ENCODE measurements at regions not wholly inside any gene's neighbourhood (a gene's known extent, or its start where the extent isn't known, plus 50 kb on each side); places are given as distances from the start of the nearest gene placed in this dataset.

- H3K9me3 ChIP-seq = no peaks in the 10 kb centered on the region
- H3K27me3 ChIP-seq = no peaks in the 10 kb centered on the region
- no peaks in the 10 kb centered on the region for H3K36me3 ChIP-seq
- ATAC-seq (no peak), DNase-seq (no peak)
- H3K4me3 ChIP-seq = no peak overlapping the region
- no peaks in the 10 kb centered on the region for H3K4me1 ChIP-seq
- intact Hi-C loops (cut with DNase I) = no loop called here
- WGBS (ENCODE audit: insufficient coverage, low coverage, low lambda C conversion rate, missing lambda C conversion rate) = 37% methylated on average over 3 of the region's 5 CpGs
- no peak for TF ChIP-seq POLR2A (IDR thresholded peaks at IDR 0.05)
- no peak for TF ChIP-seq CTCF (IDR thresholded peaks at IDR 0.05)
- H3K27ac ChIP-seq = no peak overlapping the region
Observed at GRCh38 chr6:128743974-128744765, 138.8 kb upstream of the LAMA2 start.

DNA sequence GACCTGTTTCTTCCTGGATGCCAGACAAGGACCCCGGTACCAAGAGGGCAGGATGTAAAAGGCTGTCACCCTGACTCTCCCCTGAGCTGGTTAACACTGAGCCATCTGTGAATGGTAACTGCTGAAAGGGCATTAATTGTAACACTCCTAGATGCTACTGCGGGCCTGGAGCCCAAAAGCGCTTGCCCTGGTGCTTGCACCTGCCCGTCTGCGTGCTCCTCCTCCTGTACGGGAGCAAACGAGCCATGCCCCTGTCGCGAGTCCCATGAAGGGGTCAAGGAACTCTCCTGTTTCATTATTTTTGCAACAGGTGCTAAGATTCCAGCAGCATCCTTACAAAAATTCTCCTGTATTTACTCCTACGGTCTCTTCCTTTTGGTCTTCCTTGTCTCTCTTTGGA, 140.0 kb upstream of the LAMA2 start:
- DNase-seq (no peak), ATAC-seq (no peak)
- Histone ChIP-seq H3K36me3 (no peaks in the 10 kb centered on the region), H3K9me3 (no peaks in the 10 kb centered on the region), H3K4me1 (no peaks in the 10 kb centered on the region), H3K27ac (no peak overlapping the region), H3K27me3 (no peaks in the 10 kb centered on the region), H3K4me3 (no peak overlapping the region)
- intact Hi-C loops (cut with DNase I) = no loop called here
- TF ChIP-seq CTCF (IDR thresholded peaks at IDR 0.05) (no peak), POLR2A (IDR thresholded peaks at IDR 0.05) (no peak)
- WGBS (ENCODE audit: insufficient coverage, low coverage, low lambda C conversion rate, missing lambda C conversion rate) = 63% methylated on average over 9 of the region's 10 CpGs

GRCh38 chr6:128740951-128741350, 142.0 kb upstream of the LAMA2 start:
- Histone ChIP-seq H3K36me3 (no peaks in the 10 kb centered on the region), H3K4me1 (no peaks in the 10 kb centered on the region), H3K4me3 (no peak overlapping the region), H3K9me3 (no peaks in the 10 kb centered on the region), H3K27ac (no peak overlapping the region), H3K27me3 (no peaks in the 10 kb centered on the region)
- TF ChIP-seq POLR2A (IDR thresholded peaks at IDR 0.05) (no peak), CTCF (IDR thresholded peaks at IDR 0.05) (no peak)
- DNase-seq = no peak
- WGBS (ENCODE audit: insufficient coverage, low coverage, low lambda C conversion rate, missing lambda C conversion rate) = 69% methylated on average over 1 of the region's 1 CpG
- intact Hi-C loops (cut with DNase I) = no loop called here
- no peak for ATAC-seq

DNA sequence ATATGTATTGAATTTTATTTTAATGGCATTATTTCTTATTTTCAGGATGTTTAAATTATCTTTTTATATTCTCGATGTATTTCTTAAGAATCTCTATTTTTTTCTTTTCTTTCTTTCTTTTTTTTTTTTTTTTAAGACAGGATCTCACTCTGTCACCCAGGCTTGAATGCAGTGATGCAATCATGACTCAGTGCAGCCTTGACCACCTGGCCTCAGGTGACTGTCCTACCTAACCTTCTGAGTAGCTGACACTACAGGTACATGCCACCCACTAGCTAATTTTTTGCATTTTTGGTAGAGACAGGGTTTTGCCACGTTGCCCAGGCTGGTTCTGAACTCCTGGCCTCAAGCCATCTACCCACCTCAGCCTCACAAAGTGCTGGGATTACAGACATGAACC, 143.8 kb upstream of the LAMA2 start:
- Histone ChIP-seq H3K9me3 (no peaks in the 10 kb centered on the region), H3K36me3 (no peaks in the 10 kb centered on the region), H3K4me1 (no peaks in the 10 kb centered on the region), H3K4me3 (no peak overlapping the region), H3K27me3 (no peaks in the 10 kb centered on the region), H3K27ac (no peak overlapping the region)
- no peak for ATAC-seq
- 49% methylated on average over 2 of the region's 2 CpGs for WGBS (ENCODE audit: insufficient coverage, low coverage, low lambda C conversion rate, missing lambda C conversion rate)
- intact Hi-C loops (cut with DNase I) = loop anchor here in 1 of 2 donors (10.0 kb wide), 1 partner anchor 1004 kb away; no protein-coding TSS in a partner anchor
- DNase-seq = no peak
- TF ChIP-seq CTCF (IDR thresholded peaks at IDR 0.05) (no peak), POLR2A (IDR thresholded peaks at IDR 0.05) (no peak)

Data from right lobe of liver (tissue), 6 donors.